Left ventricle myocardium inferior (tissue), 1 donor: ENCODE measurements at regions not wholly inside any gene's neighbourhood (a gene's known extent, or its start where the extent isn't known, plus 50 kb on each side); places are given as distances from the start of the nearest gene placed in this dataset.
"Not testable (repeated sequence)": the region's sequence is repeated elsewhere in the genome, so short reads cannot be mapped to it uniquely, and the experiment has no call there.

ENCODE experiments used
- DNase-seq: peaks from one replicate; pipeline ENCODE4 v3.0.0-alpha.2; 2020
- H3K27ac ChIP-seq: fragments of 200-600 bp; replicated peaks from 2 replicates; pipeline ENCODE4 v1.8.0; 2021
- H3K27me3 ChIP-seq: fragments of 200-600 bp; 2 replicates; pipeline ENCODE4 v1.8.0; 2021; ENCODE audit warnings: low read depth
- H3K36me3 ChIP-seq: fragments of 200-600 bp; 2 replicates; pipeline ENCODE4 v1.8.0; 2021
- H3K4me1 ChIP-seq: fragments of 200-600 bp; 2 replicates; pipeline ENCODE4 v1.8.0; 2021
- H3K4me3 ChIP-seq: fragments of 200-600 bp; 2 replicates; pipeline ENCODE4 v1.8.0; 2021; ENCODE audit warnings: mild to moderate bottlenecking, moderate library complexity
- H3K9me3 ChIP-seq: fragments of 200-600 bp; replicated peaks from 2 replicates; pipeline ENCODE4 v1.8.0; 2021
- intact Hi-C: fragments of 100-400 bp; cut with micrococcal nuclease; formaldehyde crosslinking; loops from one replicate; pipeline ENCODE4 v1.11.0; 2022
- TF ChIP-seq, protein P1 (sequence below): fragments of 200-600 bp; IDR thresholded peaks from 2 replicates; pipeline ENCODE4 v1.8.0; 2021; ENCODE audit warnings: antibody characterized with exemption, mild to moderate bottlenecking, borderline replicate concordance
- donor health status: DM: no; HTN: yes; CAD: no; lungs with severe emphysema.

- no peak for DNase-seq
- H3K4me1 ChIP-seq, result no peaks in the 10 kb centered on the region
- TF ChIP-seq, protein P1, sequence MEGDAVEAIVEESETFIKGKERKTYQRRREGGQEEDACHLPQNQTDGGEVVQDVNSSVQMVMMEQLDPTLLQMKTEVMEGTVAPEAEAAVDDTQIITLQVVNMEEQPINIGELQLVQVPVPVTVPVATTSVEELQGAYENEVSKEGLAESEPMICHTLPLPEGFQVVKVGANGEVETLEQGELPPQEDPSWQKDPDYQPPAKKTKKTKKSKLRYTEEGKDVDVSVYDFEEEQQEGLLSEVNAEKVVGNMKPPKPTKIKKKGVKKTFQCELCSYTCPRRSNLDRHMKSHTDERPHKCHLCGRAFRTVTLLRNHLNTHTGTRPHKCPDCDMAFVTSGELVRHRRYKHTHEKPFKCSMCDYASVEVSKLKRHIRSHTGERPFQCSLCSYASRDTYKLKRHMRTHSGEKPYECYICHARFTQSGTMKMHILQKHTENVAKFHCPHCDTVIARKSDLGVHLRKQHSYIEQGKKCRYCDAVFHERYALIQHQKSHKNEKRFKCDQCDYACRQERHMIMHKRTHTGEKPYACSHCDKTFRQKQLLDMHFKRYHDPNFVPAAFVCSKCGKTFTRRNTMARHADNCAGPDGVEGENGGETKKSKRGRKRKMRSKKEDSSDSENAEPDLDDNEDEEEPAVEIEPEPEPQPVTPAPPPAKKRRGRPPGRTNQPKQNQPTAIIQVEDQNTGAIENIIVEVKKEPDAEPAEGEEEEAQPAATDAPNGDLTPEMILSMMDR, result no peak
- no peak overlapping the region for H3K27ac ChIP-seq
- no peaks in the 10 kb centered on the region for H3K36me3 ChIP-seq
- no peak overlapping the region for H3K4me3 ChIP-seq
- no peaks in the 10 kb centered on the region for H3K27me3 ChIP-seq
- intact Hi-C loops, result no loop called here
- H3K9me3 ChIP-seq, result no peaks in the 10 kb centered on the region
Observed at GRCh38 chr16:79985606-79986005, 385.1 kb upstream of the MAF start.

DNA sequence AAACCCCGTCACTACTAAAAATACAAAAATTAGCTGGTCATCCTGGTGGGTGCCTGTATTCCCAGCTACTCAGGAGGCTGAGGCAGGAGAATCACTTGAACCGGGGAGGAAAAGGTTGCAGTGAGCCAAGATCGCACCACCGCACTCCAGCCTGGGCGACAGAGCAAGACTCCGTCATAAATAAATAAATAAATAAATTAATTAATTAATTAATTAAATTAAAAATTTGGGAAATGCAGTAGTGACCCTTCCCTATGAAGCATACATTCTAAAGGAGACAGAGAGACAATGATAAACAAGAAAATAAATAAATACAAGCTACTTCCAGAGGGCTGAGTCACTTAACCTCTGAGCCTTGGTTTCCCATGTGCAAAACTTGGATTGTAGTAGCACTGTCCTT is 383.6 kb upstream of the MAF start:
- H3K4me1 ChIP-seq, H3K4me3 ChIP-seq, H3K27me3 ChIP-seq, H3K36me3 ChIP-seq, H3K27ac ChIP-seq, intact Hi-C loops, H3K9me3 ChIP-seq, DNase-seq: not testable (repeated sequence)

- Histone ChIP-seq H3K27ac (no peak overlapping the region), H3K27me3 (no peaks in the 10 kb centered on the region), H3K4me1 (no peaks in the 10 kb centered on the region), H3K4me3 (no peak overlapping the region), H3K36me3 (no peaks in the 10 kb centered on the region), H3K9me3 (no peaks in the 10 kb centered on the region)
- intact Hi-C loops, result no loop called here
- TF ChIP-seq, protein P1, result no peak
- DNase-seq, result no peak
Observed at GRCh38 chr16:79982862-79983261, 382.3 kb upstream of the MAF start.

- Histone ChIP-seq H3K9me3 (no peaks in the 10 kb centered on the region), H3K4me3 (no peak overlapping the region), H3K27me3 (no peaks in the 10 kb centered on the region), H3K36me3 (no peaks in the 10 kb centered on the region), H3K4me1 (no peaks in the 10 kb centered on the region), H3K27ac (no peak overlapping the region)
- DNase-seq, result no peak
- TF ChIP-seq, protein P1, result no peak
- intact Hi-C loops, result no loop called here
Observed at GRCh38 chr16:79982361-79982760, 381.8 kb upstream of the MAF start.

GRCh38 chr16:79981814-79982213 is 381.3 kb upstream of the MAF start:
- no peaks in the 10 kb centered on the region for H3K4me1 ChIP-seq
- no peak overlapping the region for H3K4me3 ChIP-seq
- intact Hi-C loops, result no loop called here
- TF ChIP-seq, protein P1, result no peak
- no peaks in the 10 kb centered on the region for H3K27me3 ChIP-seq
- DNase-seq, result no peak
- H3K9me3 ChIP-seq, result no peaks in the 10 kb centered on the region
- no peak overlapping the region for H3K27ac ChIP-seq
- no peaks in the 10 kb centered on the region for H3K36me3 ChIP-seq

- Histone ChIP-seq H3K27ac (no peak overlapping the region), H3K4me1 (no peaks in the 10 kb centered on the region), H3K27me3 (no peaks in the 10 kb centered on the region), H3K36me3 (no peaks in the 10 kb centered on the region), H3K9me3 (no peaks in the 10 kb centered on the region), H3K4me3 (no peak overlapping the region)
- TF ChIP-seq, protein P1, result no peak
- intact Hi-C loops, result no loop called here
- DNase-seq, result no peak
Observed at GRCh38 chr16:79980650-79981521, 380.3 kb upstream of the MAF start.
